ENCODE measurements at regions not wholly inside any gene's neighbourhood (a gene's known extent, or its start where the extent isn't known, plus 50 kb on each side); places are given as distances from the start of the nearest gene placed in this dataset.

GRCh38 chr16:51708861-51709260, 557.8 kb upstream of the SALL1 start:
- no TSS peak for BruUV-seq (replicated peaks)

More at GRCh38 chr16:51708861-51709260, 557.8 kb upstream of the SALL1 start:
- Histone ChIP-seq H2BK5ac (ENCODE audit: low read depth, low read length, poor library complexity, severe bottlenecking) (no peak overlapping the region), H2AK9ac (replicated peaks; ENCODE audit: low read depth, low read length, poor library complexity) (no peak overlapping the region), H3K9ac (ENCODE audit: low read depth, low read length) (no peak overlapping the region), H2AK5ac (ENCODE audit: low read depth, low read length) (no peak overlapping the region), H3K27ac (ENCODE audit: insufficient read depth, low read length) (no peak overlapping the region), H3K36me3 (ENCODE audit: control insufficient read depth, insufficient read depth, low read length) (no peaks in the 10 kb centered on the region), H3K23ac (ENCODE audit: low read depth, low read length) (no peak overlapping the region), H3K4me2 (ENCODE audit: low read depth, low read length) (no peak overlapping the region), H4K20me1 (ENCODE audit: insufficient read depth, low read length) (no peaks in the 10 kb centered on the region), H2AFZ (replicated peaks; ENCODE audit: low read length, poor library complexity) (no peak overlapping the region), H4K5ac (ENCODE audit: low read depth, low read length) (no peak overlapping the region), H3K9me3 (ENCODE audit: control insufficient read depth, insufficient read depth, low read length) (no peaks in the 10 kb centered on the region; the same call in 1 of the 2 replicates), H3K18ac (ENCODE audit: low read depth, low read length) (no peak overlapping the region), H2BK15ac (ENCODE audit: low read depth, low read length) (no peak overlapping the region), H3K4me3 (ENCODE audit: insufficient read depth, low read depth, low read length) (no peak overlapping the region), H3K27me3 (ENCODE audit: control insufficient read depth, insufficient read depth, low read length) (no peaks in the 10 kb centered on the region; the same call in 1 of the 2 replicates), H3K56ac (ENCODE audit: extremely low read depth, insufficient read depth, low read length) (no peak overlapping the region), H3K4me1 (ENCODE audit: control insufficient read depth, insufficient read depth, low read length) (no peaks in the 10 kb centered on the region), H3K14ac (replicated peaks; ENCODE audit: low read depth, low read length) (no peak overlapping the region), H2BK20ac (ENCODE audit: low read depth, low read length) (no peak overlapping the region), H3K9me1 (ENCODE audit: insufficient read depth, low read length) (no peaks in the 10 kb centered on the region; the same call in 1 of the 2 replicates), H4K91ac (ENCODE audit: insufficient read depth, low read depth, low read length) (no peak overlapping the region), H4K8ac (ENCODE audit: low read depth in 2 of 2, low read length in 2 of 2) (no peak overlapping the region), H3K4ac (ENCODE audit: low read depth, low read length) (no peak overlapping the region), H3K79me1 (ENCODE audit: low read depth in 1 of 2, low read length in 2 of 2) (no peaks in the 10 kb centered on the region), H2BK120ac (ENCODE audit: low read depth, low read length) (no peak overlapping the region)
- dilution Hi-C loops (cut with HindIII; ENCODE audit: low sequenced_read_pairs, unreplicated experiment) (no loop called here), intact Hi-C loops (cut with micrococcal nuclease) (no loop called here), in situ Hi-C loops (cut with MboI; ENCODE audit: low sequenced_read_pairs) (no loop called here)
- no CpG with 5 or more reads among the region's 4 CpGs for WGBS, 2 experiments (ENCODE audit: extremely low coverage in 2 of 2, insufficient read length in 1 of 2)
- TF ChIP-seq RFX5 (IDR thresholded peaks at IDR 0.05; ENCODE audit: low read depth, low read length) (no peak), MAZ (IDR thresholded peaks at IDR 0.05; ENCODE audit: borderline replicate concordance, low read depth, low read length) (no peak), BHLHE40 (IDR thresholded peaks at IDR 0.05; ENCODE audit: low read depth, low read length) (no peak)
- POLR2A ChIA-PET (ENCODE audit: unreplicated experiment) = no interaction called here
- DNase-seq (no peak), ATAC-seq (ENCODE audit: low read depth) (no peak)
- CTCF ChIA-PET = interaction anchor here (0.5 to 0.7 kb wide), 2 partner anchors 51 to 98 kb away, joined by 3 read pairs; no protein-coding TSS in a partner anchor

Measured in IMR-90 (cell line).